Activated B cell treated with CpG ODN at 0.5 μM for 24 hours (primary cell): ENCODE measurements at regions not wholly inside any gene's neighbourhood (a gene's known extent, or its start where the extent isn't known, plus 50 kb on each side); places are given as distances from the start of the nearest gene placed in this dataset.

Experiments used
- ATAC-seq: fragments of 200-7000 bp; cut with Tn5 transposase; one replicate; pipeline ENCODE4 v1.10.0; 2021; ENCODE audit warnings: low read depth, mild to moderate bottlenecking, moderate library complexity
- CTCF ChIA-PET: fragments of 350-600 bp; sonication (Branson Sonifier 250); formaldehyde crosslinking; loops from one replicate; lab custom pipeline; 2021; ENCODE audit warnings: antibody characterized with exemption; lab: Charles Lee
- POLR2A ChIA-PET: fragments of 350-600 bp; sonication (Branson Sonifier 250); formaldehyde crosslinking; loops from one replicate; lab custom pipeline; 2021; ENCODE audit warnings: antibody characterized with exemption; lab: Charles Lee
- DNase-seq: peaks from one replicate; pipeline ENCODE4 v3.0.0; 2022
- H3K27ac Mint-ChIP-seq: one replicate; pipeline ENCODE4 v1.8.0; 2020; ENCODE audit warnings: mixed read lengths
- H3K27me3 Mint-ChIP-seq: one replicate; pipeline ENCODE4 v1.8.0; 2021; ENCODE audit warnings: mixed read lengths
- H3K36me3 Mint-ChIP-seq: one replicate; pipeline ENCODE4 v1.8.0; 2021; ENCODE audit warnings: low read depth, mixed read lengths
- H3K4me1 Mint-ChIP-seq: one replicate; pipeline ENCODE4 v1.8.0; 2021; ENCODE audit warnings: mixed read lengths
- H3K4me3 Mint-ChIP-seq: one replicate; pipeline ENCODE4 v1.8.0; 2020; ENCODE audit warnings: mild to moderate bottlenecking, mixed read lengths
- H3K9me3 Mint-ChIP-seq: one replicate; pipeline ENCODE4 v1.8.0; 2020; ENCODE audit warnings: mixed read lengths
- intact Hi-C: fragments of 100-400 bp; cut with micrococcal nuclease; formaldehyde crosslinking; loops from one replicate; pipeline ENCODE4 v1.15.1; 2024
- TF ChIP-seq, protein P1 (sequence below): fragments of 200-600 bp; IDR thresholded peaks from one replicate; pipeline ENCODE4 v1.8.0; 2022; ENCODE audit warnings: antibody characterized with exemption, mild to moderate bottlenecking

DNA sequence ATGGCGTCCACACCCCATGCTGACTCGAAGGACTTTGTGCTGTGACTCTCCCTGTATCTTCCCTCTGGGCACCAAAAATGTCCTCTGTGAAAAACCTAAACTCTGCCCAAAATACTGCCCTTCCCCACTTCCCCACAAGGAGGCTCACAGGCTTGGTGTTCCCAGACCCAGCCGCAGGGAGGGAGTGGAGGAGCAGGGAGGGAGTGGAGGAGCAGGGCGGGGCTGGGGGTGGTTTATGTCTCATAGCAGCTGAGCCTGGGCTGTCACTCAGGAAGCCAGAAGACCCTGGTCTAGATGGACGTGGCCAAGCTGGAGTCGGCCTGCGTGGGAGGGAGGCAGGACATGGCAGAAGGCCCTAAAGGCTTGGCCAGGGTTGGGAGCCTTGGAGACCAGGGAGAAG, 461.7 kb downstream of the PTPRU start:
- H3K4me3 Mint-ChIP-seq: no peak overlapping the region
- H3K27me3 Mint-ChIP-seq: peaks cover 12% of the 10 kb centered on the region
- ATAC-seq: no peak
- no peak for DNase-seq
- ChIA-PET CTCF (no interaction called here), POLR2A (no interaction called here)
- no peaks in the 10 kb centered on the region for H3K4me1 Mint-ChIP-seq
- no peaks in the 10 kb centered on the region for H3K36me3 Mint-ChIP-seq
- TF ChIP-seq, protein P1, sequence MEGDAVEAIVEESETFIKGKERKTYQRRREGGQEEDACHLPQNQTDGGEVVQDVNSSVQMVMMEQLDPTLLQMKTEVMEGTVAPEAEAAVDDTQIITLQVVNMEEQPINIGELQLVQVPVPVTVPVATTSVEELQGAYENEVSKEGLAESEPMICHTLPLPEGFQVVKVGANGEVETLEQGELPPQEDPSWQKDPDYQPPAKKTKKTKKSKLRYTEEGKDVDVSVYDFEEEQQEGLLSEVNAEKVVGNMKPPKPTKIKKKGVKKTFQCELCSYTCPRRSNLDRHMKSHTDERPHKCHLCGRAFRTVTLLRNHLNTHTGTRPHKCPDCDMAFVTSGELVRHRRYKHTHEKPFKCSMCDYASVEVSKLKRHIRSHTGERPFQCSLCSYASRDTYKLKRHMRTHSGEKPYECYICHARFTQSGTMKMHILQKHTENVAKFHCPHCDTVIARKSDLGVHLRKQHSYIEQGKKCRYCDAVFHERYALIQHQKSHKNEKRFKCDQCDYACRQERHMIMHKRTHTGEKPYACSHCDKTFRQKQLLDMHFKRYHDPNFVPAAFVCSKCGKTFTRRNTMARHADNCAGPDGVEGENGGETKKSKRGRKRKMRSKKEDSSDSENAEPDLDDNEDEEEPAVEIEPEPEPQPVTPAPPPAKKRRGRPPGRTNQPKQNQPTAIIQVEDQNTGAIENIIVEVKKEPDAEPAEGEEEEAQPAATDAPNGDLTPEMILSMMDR: no peak
- intact Hi-C loops: no loop called here
- H3K9me3 Mint-ChIP-seq: peaks cover 7% of the 10 kb centered on the region
- no peak overlapping the region for H3K27ac Mint-ChIP-seq

DNA sequence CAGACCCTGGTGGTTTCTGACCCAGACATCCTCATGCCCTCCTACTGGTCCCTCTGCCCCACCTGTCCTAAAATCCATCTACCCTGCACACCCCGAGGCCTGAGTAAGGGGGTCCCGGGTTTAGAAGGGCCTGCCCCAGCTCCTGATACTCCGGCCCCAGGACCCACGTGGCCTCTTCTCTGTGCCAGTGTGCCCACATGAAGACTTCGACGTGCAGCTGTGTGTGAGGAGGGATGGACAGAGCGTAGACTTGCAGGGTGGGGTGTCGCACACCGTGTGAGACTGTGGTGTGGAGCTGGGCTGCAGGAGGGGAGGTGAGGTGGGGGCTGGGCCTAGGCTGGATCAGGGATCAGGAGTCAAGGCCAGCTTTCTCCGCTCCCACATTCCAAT, 461.1 kb downstream of the PTPRU start:
- ChIA-PET POLR2A (no interaction called here), CTCF (no interaction called here)
- Mint-ChIP-seq H3K27ac (no peak overlapping the region), H3K4me3 (no peak overlapping the region), H3K36me3 (no peaks in the 10 kb centered on the region), H3K9me3 (peaks cover 7% of the 10 kb centered on the region), H3K27me3 (peaks cover 12% of the 10 kb centered on the region), H3K4me1 (peaks cover 1% of the 10 kb centered on the region)
- TF ChIP-seq, protein P1: no peak
- DNase-seq: no peak
- intact Hi-C loops: no loop called here
- ATAC-seq: no peak

DNA sequence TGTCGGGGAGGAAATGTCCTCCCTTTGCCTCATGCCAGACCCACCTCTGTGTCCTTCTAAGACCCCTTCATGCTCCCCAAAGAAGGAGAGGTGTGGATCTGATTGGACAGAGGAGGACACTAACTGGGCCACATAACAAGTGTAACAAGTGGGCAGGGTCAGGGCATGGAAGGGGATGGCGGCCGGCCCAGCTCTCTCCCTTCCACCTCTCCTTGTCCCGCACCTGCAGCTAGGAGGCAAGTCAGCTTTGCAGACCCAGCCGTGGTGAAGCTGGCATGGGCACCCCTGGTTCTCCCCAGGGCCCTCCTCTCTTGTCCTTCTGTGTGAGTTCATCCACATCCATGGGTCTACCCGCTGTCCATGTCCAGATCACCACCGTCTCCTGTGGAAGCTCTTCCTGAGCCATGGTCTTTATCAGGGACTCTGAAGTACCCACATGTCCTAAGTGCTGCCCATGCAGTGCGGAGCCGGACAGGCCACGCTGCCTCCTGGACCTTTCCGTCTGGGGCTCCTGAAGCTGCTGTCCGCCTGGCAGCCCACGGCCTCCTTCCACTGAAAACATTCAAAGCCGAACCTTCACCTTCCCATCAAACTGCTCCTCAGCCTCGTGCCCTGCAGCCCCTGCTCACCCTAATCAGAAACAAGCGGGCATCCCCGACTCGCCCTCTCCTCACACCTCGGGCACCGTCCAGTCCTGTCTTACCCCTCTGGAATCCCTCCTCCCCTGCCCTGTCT, 460.5 kb downstream of the PTPRU start:
- no peak overlapping the region for H3K27ac Mint-ChIP-seq
- peaks cover 12% of the 10 kb centered on the region for H3K27me3 Mint-ChIP-seq
- POLR2A ChIA-PET: no interaction called here
- ATAC-seq: no peak
- DNase-seq: no peak
- H3K4me3 Mint-ChIP-seq: no peak overlapping the region
- H3K36me3 Mint-ChIP-seq: no peaks in the 10 kb centered on the region
- intact Hi-C loops: no loop called here
- CTCF ChIA-PET: no interaction called here
- TF ChIP-seq, protein P1: no peak
- peaks cover 7% of the 10 kb centered on the region for H3K9me3 Mint-ChIP-seq
- H3K4me1 Mint-ChIP-seq: peaks cover 7% of the 10 kb centered on the region

DNA sequence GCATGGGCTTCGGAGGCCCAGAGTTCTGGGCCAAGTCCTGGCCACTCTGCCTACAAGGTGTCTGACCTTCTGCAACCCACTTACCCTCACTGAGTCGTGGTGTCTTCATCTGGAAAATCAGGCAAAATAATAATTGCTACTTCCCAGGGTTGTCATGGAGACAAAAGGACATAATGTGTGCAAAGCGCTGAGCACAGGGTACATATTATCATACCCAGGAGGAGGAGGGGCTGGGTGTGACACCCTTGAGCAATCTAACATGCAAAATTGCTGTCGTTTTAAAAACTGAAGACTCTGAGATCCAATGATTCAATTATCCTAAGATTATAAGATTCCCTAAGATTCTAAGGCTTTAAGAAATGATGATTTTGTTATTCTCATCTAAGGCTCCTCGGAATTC, 459.5 kb downstream of the PTPRU start:
- intact Hi-C loops: no loop called here
- H3K27ac Mint-ChIP-seq: no peak overlapping the region
- TF ChIP-seq, protein P1: no peak
- no peak overlapping the region for H3K4me3 Mint-ChIP-seq
- H3K36me3 Mint-ChIP-seq: no peaks in the 10 kb centered on the region
- no peak for ATAC-seq
- H3K9me3 Mint-ChIP-seq: peaks cover 7% of the 10 kb centered on the region
- H3K27me3 Mint-ChIP-seq: peaks cover 10% of the 10 kb centered on the region
- H3K4me1 Mint-ChIP-seq: peaks cover 13% of the 10 kb centered on the region
- CTCF ChIA-PET: no interaction called here
- no peak for DNase-seq
- POLR2A ChIA-PET: no interaction called here

DNA sequence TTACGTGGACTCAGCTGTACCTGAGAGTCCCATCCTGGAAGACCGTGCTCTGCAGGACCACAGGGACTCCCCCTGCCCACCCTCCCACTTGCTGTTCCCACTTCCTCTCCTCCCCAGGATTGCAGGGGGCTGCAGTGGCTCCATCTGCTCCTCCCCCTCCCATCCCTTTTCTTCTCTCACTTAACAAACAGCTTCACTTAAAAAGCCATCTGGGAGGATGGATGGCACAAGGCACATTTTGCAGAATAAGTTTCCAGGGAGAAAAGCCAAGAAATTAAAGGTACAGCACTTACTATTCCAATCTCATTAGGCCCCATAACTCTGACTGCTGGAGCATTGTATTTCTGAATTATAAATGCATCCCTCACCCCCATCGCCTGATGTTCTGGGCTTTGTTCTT, 458.7 kb downstream of the PTPRU start:
- Mint-ChIP-seq H3K27ac (no peak overlapping the region), H3K4me3 (no peak overlapping the region), H3K4me1 (peaks cover 17% of the 10 kb centered on the region), H3K9me3 (peaks cover 7% of the 10 kb centered on the region), H3K27me3 (peaks cover 10% of the 10 kb centered on the region), H3K36me3 (no peaks in the 10 kb centered on the region)
- ChIA-PET POLR2A (no interaction called here), CTCF (no interaction called here)
- DNase-seq: no peak
- intact Hi-C loops: no loop called here
- TF ChIP-seq, protein P1: no peak
- no peak for ATAC-seq
